IMR-90 (cell line): ENCODE measurements at regions not wholly inside any gene's neighbourhood (a gene's known extent, or its start where the extent isn't known, plus 50 kb on each side); places are given as distances from the start of the nearest gene placed in this dataset.

ENCODE experiments used
- ATAC-seq: fragments of 200-7000 bp; cut with Tn5 transposase; 2 replicates; pipeline ENCODE4 v1.9.1; 2020; ENCODE audit warnings: low read depth, mild to moderate bottlenecking, moderate library complexity
- BruUV-seq: library from RNA; stranded (reverse); fragments of 400-500 nt; replicated peaks from 2 replicates; lab custom pipeline; 2021; lab: Mats Ljungman, UMichigan
- CTCF ChIA-PET: fragments of 300-600 bp; formaldehyde crosslinking; extraction: SDS; loops from one replicate; lab custom pipeline; 2021; ENCODE audit warnings: antibody characterized with exemption; lab: Yijun Ruan, JAX
- POLR2A ChIA-PET: fragments of 300-600 bp; sonication (Branson Sonifier 250); formaldehyde crosslinking; loops from one replicate; lab custom pipeline; 2022; ENCODE audit warnings: antibody characterized with exemption; ENCODE audit not compliant: unreplicated experiment; lab: Charles Lee
- DNase-seq: peaks from one replicate; pipeline ENCODE4 v3.0.0; 2013
- H2AFZ ChIP-seq: replicated peaks from 2 replicates; pipeline ENCODE3; 2013; ENCODE audit warnings: low read length, mild to moderate bottlenecking; ENCODE audit not compliant: poor library complexity
- H2AK5ac ChIP-seq: 2 replicates; pipeline ENCODE4 v1.6.1; 2013; ENCODE audit warnings: low read depth, low read length, inconsistent platforms
- H2AK9ac ChIP-seq: replicated peaks from 2 replicates; pipeline ENCODE3; 2013; ENCODE audit warnings: mild to moderate bottlenecking, low read depth, low read length, moderate library complexity; ENCODE audit not compliant: poor library complexity
- H2BK120ac ChIP-seq: 2 replicates; pipeline ENCODE4 v1.6.1; 2013; ENCODE audit warnings: low read depth, low read length, inconsistent platforms
- H2BK15ac ChIP-seq: 3 replicates; pipeline ENCODE4 v1.6.1; 2013; ENCODE audit warnings: low read depth, low read length, inconsistent platforms
- H2BK20ac ChIP-seq: 2 replicates; pipeline ENCODE4 v1.6.1; 2013; ENCODE audit warnings: low read depth, mild to moderate bottlenecking, inconsistent platforms, low read length, moderate library complexity
- H2BK5ac ChIP-seq: 2 replicates; pipeline ENCODE4 v1.6.1; 2013; ENCODE audit warnings: mild to moderate bottlenecking, low read depth, low read length, inconsistent platforms; ENCODE audit not compliant: poor library complexity, severe bottlenecking
- H3K14ac ChIP-seq: replicated peaks from 2 replicates; pipeline ENCODE4 v1.6.1; 2013; ENCODE audit warnings: low read depth, low read length, inconsistent platforms
- H3K18ac ChIP-seq: 2 replicates; pipeline ENCODE4 v1.6.1; 2013; ENCODE audit warnings: low read depth, low read length, control low read depth
- H3K23ac ChIP-seq: 2 replicates; pipeline ENCODE4 v1.6.1; 2013; ENCODE audit warnings: low read depth, low read length, inconsistent platforms
- H3K27ac ChIP-seq: 2 replicates; pipeline ENCODE4 v1.5.1; 2013; ENCODE audit warnings: mild to moderate bottlenecking, control low read depth, low read length; ENCODE audit not compliant: insufficient read depth
- H3K27me3 ChIP-seq: 2 replicates; pipeline ENCODE4 v1.6.1; 2013; ENCODE audit warnings: low read length; ENCODE audit not compliant: control insufficient read depth, insufficient read depth
- H3K36me3 ChIP-seq: 2 replicates; pipeline ENCODE4 v1.6.1; 2013; ENCODE audit warnings: low read length, mixed read lengths; ENCODE audit not compliant: control insufficient read depth, insufficient read depth
- H3K4ac ChIP-seq: 2 replicates; pipeline ENCODE4 v1.6.1; 2013; ENCODE audit warnings: low read depth, low read length, inconsistent platforms
- H3K4me1 ChIP-seq: 2 replicates; pipeline ENCODE4 v1.6.1; 2013; ENCODE audit warnings: low read length, mixed read lengths; ENCODE audit not compliant: control insufficient read depth, insufficient read depth
- H3K4me2 ChIP-seq: 2 replicates; pipeline ENCODE4 v1.6.1; 2013; ENCODE audit warnings: low read depth, mild to moderate bottlenecking, control low read depth, low read length, moderate library complexity
- H3K4me3 ChIP-seq: 2 replicates; pipeline ENCODE4 v1.5.1; 2013; ENCODE audit warnings: low read depth, mild to moderate bottlenecking, control low read depth, low read length, moderate library complexity; ENCODE audit not compliant: insufficient read depth
- H3K56ac ChIP-seq: 2 replicates; pipeline ENCODE4 v1.6.1; 2013; ENCODE audit warnings: low read length, inconsistent platforms; ENCODE audit not compliant: insufficient read depth; ENCODE audit errors: extremely low read depth
- H3K79me1 ChIP-seq, 2 experiments: 2 replicates each; pipeline ENCODE4 v1.6.1; 2013; ENCODE audit warnings: low read length in 2 of 2, inconsistent platforms in 1 of 2, low read depth in 1 of 2
- H3K9ac ChIP-seq: 2 replicates; pipeline ENCODE4 v1.6.1; 2013; ENCODE audit warnings: low read depth, low read length, control low read depth
- H3K9me1 ChIP-seq: 2 replicates; pipeline ENCODE4 v1.6.1; 2013; ENCODE audit warnings: low read length, inconsistent platforms; ENCODE audit not compliant: insufficient read depth
- H3K9me3 ChIP-seq: 2 replicates; pipeline ENCODE4 v1.6.1; 2013; ENCODE audit warnings: low read length; ENCODE audit not compliant: control insufficient read depth, insufficient read depth
- H4K20me1 ChIP-seq: 2 replicates; pipeline ENCODE4 v1.6.1; 2013; ENCODE audit warnings: low read length, inconsistent platforms; ENCODE audit not compliant: insufficient read depth
- H4K5ac ChIP-seq: 2 replicates; pipeline ENCODE4 v1.6.1; 2013; ENCODE audit warnings: mild to moderate bottlenecking, low read depth, low read length, control low read depth
- H4K8ac ChIP-seq, 2 experiments: 2 replicates each; pipeline ENCODE4 v1.6.1; 2013; ENCODE audit warnings: low read depth in 2 of 2, low read length in 2 of 2, control low read depth in 1 of 2, inconsistent platforms in 1 of 2
- H4K91ac ChIP-seq: 2 replicates; pipeline ENCODE4 v1.6.1; 2013; ENCODE audit warnings: low read depth, low read length, inconsistent platforms; ENCODE audit not compliant: insufficient read depth
- BHLHE40 ChIP-seq: fragments of 150-350 bp; IDR thresholded peaks from 2 replicates; pipeline ENCODE4 v1.6.1; 2016; ENCODE audit warnings: mild to moderate bottlenecking, low read depth, low read length
- CEBPB ChIP-seq: IDR thresholded peaks from 2 replicates; pipeline ENCODE4 v1.6.1; 2012; ENCODE audit warnings: low read depth, low read length, improper control_type of control experiment
- CHD1 ChIP-seq: IDR thresholded peaks from 2 replicates; pipeline ENCODE4 v1.6.1; 2012; ENCODE audit warnings: low read depth, low read length, improper control_type of control experiment
- FOS ChIP-seq: fragments of 150-350 bp; IDR thresholded peaks from 2 replicates; pipeline ENCODE4 v1.6.1; 2016; ENCODE audit warnings: low read depth, low read length
- MAFK ChIP-seq: IDR thresholded peaks from 2 replicates; pipeline ENCODE4 v1.6.1; 2012; ENCODE audit warnings: low read depth, low read length, improper control_type of control experiment
- MAZ ChIP-seq: IDR thresholded peaks from 2 replicates; pipeline ENCODE4 v1.6.1; 2012; ENCODE audit warnings: low read depth, mild to moderate bottlenecking, low read length, improper control_type of control experiment, moderate library complexity, borderline replicate concordance
- MXI1 ChIP-seq: IDR thresholded peaks from 2 replicates; pipeline ENCODE4 v1.6.1; 2012; ENCODE audit warnings: low read depth, mild to moderate bottlenecking, low read length, moderate library complexity, borderline replicate concordance
- POLR2A ChIP-seq: IDR thresholded peaks from 2 replicates; pipeline ENCODE4 v1.6.1; 2012; ENCODE audit warnings: mild to moderate bottlenecking, low read depth, low read length
- RAD21 ChIP-seq: IDR thresholded peaks from 2 replicates; pipeline ENCODE4 v1.6.1; 2012; ENCODE audit warnings: low read length, improper control_type of control experiment
- RCOR1 ChIP-seq: IDR thresholded peaks from 2 replicates; pipeline ENCODE4 v1.6.1; 2012; ENCODE audit warnings: mild to moderate bottlenecking, low read length, improper control_type of control experiment; ENCODE audit not compliant: insufficient replicate concordance
- RFX5 ChIP-seq: IDR thresholded peaks from 2 replicates; pipeline ENCODE4 v1.8.0; 2012; ENCODE audit warnings: low read depth, mild to moderate bottlenecking, low read length, moderate library complexity
- SMC3 ChIP-seq: fragments of 150-350 bp; IDR thresholded peaks from 2 replicates; pipeline ENCODE4 v1.6.1; 2016; ENCODE audit warnings: low read depth, mild to moderate bottlenecking, antibody characterized with exemption, low read length, moderate library complexity
- WGBS, 2 experiments: methylation state at CpG; one replicate each; pipeline versions ENCODE4 v1.1.5 to v1.1.7; 2013; ENCODE audit warnings: missing lambda C conversion rate in 2 of 2; ENCODE audit not compliant: insufficient read length in 1 of 2; ENCODE audit errors: extremely low coverage in 2 of 2; 5-methylcytosine and 5-hydroxymethylcytosine counted together
- dilution Hi-C: fragments of 300-500 bp; cut with HindIII; formaldehyde crosslinking; loops from one replicate; pipeline ENCODE4 v1.14.3; 2018; ENCODE audit warnings: low sequenced_read_pairs; ENCODE audit not compliant: unreplicated experiment
- in situ Hi-C: fragments of 300-500 bp; cut with MboI; formaldehyde crosslinking; loops from 3 replicates; pipeline ENCODE4 v1.14.3; 2019; ENCODE audit warnings: low sequenced_read_pairs, inconsistent platforms, mixed read lengths
- intact Hi-C: fragments of 100-400 bp; cut with micrococcal nuclease; formaldehyde crosslinking; loops from 2 replicates; pipeline ENCODE4 v1.10.0; 2022
- TF ChIP-seq, protein P1 (sequence below): fragments of 150-350 bp; IDR thresholded peaks from 2 replicates; pipeline ENCODE4 v1.6.1; 2016; ENCODE audit warnings: low read depth, mild to moderate bottlenecking, low read length, moderate library complexity, borderline replicate concordance
- TF ChIP-seq, protein P2 (sequence below): fragments of 150-350 bp; IDR thresholded peaks from 2 replicates; pipeline ENCODE4 v1.6.1; 2017; ENCODE audit warnings: mild to moderate bottlenecking, antibody characterized with exemption, low read length, low read depth
- TF ChIP-seq, protein P3 (sequence below): conservative IDR thresholded peaks from 2 replicates; pipeline ENCODE4 v1.5.1; 2012; ENCODE audit warnings: mild to moderate bottlenecking, low read depth, low read length, improper control_type of control experiment

DNA sequence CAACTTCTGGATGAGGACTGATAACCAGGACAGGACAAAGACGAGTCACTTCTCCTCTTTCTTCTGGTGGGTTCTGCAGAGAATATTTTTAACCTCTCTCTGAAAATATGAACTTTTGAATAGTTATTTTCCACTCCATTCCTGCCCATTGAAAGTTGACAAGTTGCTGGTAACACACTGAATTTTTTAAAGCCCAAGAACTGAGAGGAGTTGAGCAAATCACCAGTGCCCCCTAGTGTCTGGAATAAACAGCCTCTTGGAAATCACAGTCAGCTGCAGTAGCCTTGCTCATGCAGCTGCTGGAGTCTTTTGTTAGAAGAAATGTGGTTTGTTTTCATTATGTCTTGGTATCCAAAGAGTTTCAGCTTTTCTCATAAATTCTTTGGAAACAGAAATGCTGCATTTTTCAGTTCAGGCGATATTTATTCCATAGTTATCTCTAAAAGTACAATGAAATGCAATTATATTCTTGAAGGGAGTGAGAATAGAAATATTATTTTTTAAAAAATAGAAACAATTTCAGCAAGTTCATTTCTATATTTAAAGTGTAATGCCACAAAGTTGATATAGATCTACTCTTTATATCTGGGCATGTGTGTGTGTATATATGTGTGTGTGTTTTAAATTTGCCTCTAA, 741.0 kb upstream of the CBLB start:
- no peak overlapping the region; the same call in 1 of the 2 replicates for H2AK5ac ChIP-seq
- ATAC-seq (peak; percentile 90), DNase-seq (peak; percentile 93)
- no peak overlapping the region for H3K14ac ChIP-seq
- H3K23ac ChIP-seq: no peak overlapping the region
- no peaks in the 10 kb centered on the region for H4K20me1 ChIP-seq
- H3K56ac ChIP-seq: no peak overlapping the region
- H3K9me1 ChIP-seq: no peaks in the 10 kb centered on the region
- intact Hi-C loops: loop anchor here (1.0 to 10.0 kb wide), 9 partner anchors 253 to 1242 kb away; partner anchors contain the start of gene ALCAM
- no peak overlapping the region for H3K9ac ChIP-seq
- no peaks in the 10 kb centered on the region for H3K27me3 ChIP-seq
- peak overlapping the region in 1 of 2 experiments; percentile 20; a peak in 1 of 4 replicates for H4K8ac ChIP-seq
- BruUV-seq: no TSS peak
- no CpG with 5 or more reads among the region's 2 CpGs for WGBS, 2 experiments
- no peak overlapping the region for H4K91ac ChIP-seq
- H2AFZ ChIP-seq: no peak overlapping the region
- H3K4me2 ChIP-seq: no peak overlapping the region
- no peak overlapping the region for H4K5ac ChIP-seq
- in situ Hi-C loops: loop anchor here (10.0 kb wide), 1 partner anchor 915 kb away; no protein-coding TSS in a partner anchor
- CTCF ChIA-PET: interaction anchor here (0.7 to 2.4 kb wide), 6 partner anchors 252 to 941 kb away, joined by 3 to 9 read pairs (median 4); no protein-coding TSS in a partner anchor
- POLR2A ChIA-PET: no interaction called here
- no peaks in the 10 kb centered on the region for H3K36me3 ChIP-seq
- H3K18ac ChIP-seq: no peak overlapping the region
- H3K9me3 ChIP-seq: peaks cover 2% of the 10 kb centered on the region; the same call in 1 of the 2 replicates
- H3K4me3 ChIP-seq: no peak overlapping the region
- H3K4me1 ChIP-seq: peaks cover 4% of the 10 kb centered on the region
- no peak overlapping the region for H2BK5ac ChIP-seq
- no peaks in the 10 kb centered on the region for H3K79me1 ChIP-seq
- H2AK9ac ChIP-seq: no peak overlapping the region
- no peak overlapping the region for H2BK15ac ChIP-seq
- H2BK120ac ChIP-seq: no peak overlapping the region
- no peak overlapping the region for H2BK20ac ChIP-seq
- H3K4ac ChIP-seq: no peak overlapping the region
- dilution Hi-C loops: no loop called here
- no peak overlapping the region for H3K27ac ChIP-seq
- TF ChIP-seq, protein P1, sequence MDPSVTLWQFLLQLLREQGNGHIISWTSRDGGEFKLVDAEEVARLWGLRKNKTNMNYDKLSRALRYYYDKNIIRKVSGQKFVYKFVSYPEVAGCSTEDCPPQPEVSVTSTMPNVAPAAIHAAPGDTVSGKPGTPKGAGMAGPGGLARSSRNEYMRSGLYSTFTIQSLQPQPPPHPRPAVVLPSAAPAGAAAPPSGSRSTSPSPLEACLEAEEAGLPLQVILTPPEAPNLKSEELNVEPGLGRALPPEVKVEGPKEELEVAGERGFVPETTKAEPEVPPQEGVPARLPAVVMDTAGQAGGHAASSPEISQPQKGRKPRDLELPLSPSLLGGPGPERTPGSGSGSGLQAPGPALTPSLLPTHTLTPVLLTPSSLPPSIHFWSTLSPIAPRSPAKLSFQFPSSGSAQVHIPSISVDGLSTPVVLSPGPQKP: no peak
- TF ChIP-seq MAZ: no peak
- TF ChIP-seq, protein P2, sequence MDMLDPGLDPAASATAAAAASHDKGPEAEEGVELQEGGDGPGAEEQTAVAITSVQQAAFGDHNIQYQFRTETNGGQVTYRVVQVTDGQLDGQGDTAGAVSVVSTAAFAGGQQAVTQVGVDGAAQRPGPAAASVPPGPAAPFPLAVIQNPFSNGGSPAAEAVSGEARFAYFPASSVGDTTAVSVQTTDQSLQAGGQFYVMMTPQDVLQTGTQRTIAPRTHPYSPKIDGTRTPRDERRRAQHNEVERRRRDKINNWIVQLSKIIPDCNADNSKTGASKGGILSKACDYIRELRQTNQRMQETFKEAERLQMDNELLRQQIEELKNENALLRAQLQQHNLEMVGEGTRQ: no peak
- no peak for TF ChIP-seq CEBPB
- TF ChIP-seq BHLHE40: no peak
- no peak for TF ChIP-seq RFX5
- no peak for TF ChIP-seq FOS
- no peak; the same call in 1 of the 2 replicates for TF ChIP-seq MXI1
- TF ChIP-seq RCOR1: no peak
- 0 out of 2 replicates have a peak, but pooled peaks have one; percentile 33 for TF ChIP-seq POLR2A
- TF ChIP-seq CHD1: no peak; the same call in 1 of the 2 replicates
- TF ChIP-seq RAD21: peak; percentile 97
- no peak for TF ChIP-seq MAFK
- TF ChIP-seq SMC3: peak; percentile 89
- TF ChIP-seq, protein P3, sequence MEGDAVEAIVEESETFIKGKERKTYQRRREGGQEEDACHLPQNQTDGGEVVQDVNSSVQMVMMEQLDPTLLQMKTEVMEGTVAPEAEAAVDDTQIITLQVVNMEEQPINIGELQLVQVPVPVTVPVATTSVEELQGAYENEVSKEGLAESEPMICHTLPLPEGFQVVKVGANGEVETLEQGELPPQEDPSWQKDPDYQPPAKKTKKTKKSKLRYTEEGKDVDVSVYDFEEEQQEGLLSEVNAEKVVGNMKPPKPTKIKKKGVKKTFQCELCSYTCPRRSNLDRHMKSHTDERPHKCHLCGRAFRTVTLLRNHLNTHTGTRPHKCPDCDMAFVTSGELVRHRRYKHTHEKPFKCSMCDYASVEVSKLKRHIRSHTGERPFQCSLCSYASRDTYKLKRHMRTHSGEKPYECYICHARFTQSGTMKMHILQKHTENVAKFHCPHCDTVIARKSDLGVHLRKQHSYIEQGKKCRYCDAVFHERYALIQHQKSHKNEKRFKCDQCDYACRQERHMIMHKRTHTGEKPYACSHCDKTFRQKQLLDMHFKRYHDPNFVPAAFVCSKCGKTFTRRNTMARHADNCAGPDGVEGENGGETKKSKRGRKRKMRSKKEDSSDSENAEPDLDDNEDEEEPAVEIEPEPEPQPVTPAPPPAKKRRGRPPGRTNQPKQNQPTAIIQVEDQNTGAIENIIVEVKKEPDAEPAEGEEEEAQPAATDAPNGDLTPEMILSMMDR: peak; percentile 98
